ENCODE measurements at regions not wholly inside any gene's neighbourhood (a gene's known extent, or its start where the extent isn't known, plus 50 kb on each side); places are given as distances from the start of the nearest gene placed in this dataset.

DNA sequence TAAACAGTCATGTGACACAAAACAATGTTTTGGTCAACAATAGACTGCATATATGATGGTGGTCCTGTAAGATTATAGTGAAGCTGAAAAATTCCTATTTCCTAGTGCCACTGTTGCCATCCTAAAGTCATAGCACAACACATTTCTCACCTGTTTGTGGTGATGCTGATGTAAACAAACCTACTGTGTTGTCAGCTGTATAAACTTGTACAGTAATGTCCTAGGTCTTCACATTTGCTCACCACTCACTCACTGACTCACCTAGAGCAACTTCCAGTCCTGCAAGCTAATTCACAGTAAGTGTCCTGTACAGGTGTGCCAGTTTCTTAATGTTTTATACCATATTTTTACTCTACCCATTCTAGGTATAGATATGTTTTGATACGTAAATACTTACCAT lies 326.1 kb upstream of the USP24 start:
- 50% methylated on average over 1 of the region's 1 CpG for WGBS (ENCODE audit: insufficient coverage, insufficient replicate concordance, low lambda C conversion rate, missing lambda C conversion rate)
- no peaks in the 10 kb centered on the region for H3K9me3 ChIP-seq (replicated peaks; ENCODE audit: control insufficient read depth, insufficient read depth, low read length)
- ChIA-PET POLR2A (no interaction called here), RAD21 (ENCODE audit: unreplicated experiment) (no interaction called here), CTCF (no interaction called here), SMC1A (ENCODE audit: uncharacterized antibody, unreplicated experiment) (no interaction called here)
- intact Hi-C loops (cut with micrococcal nuclease; ENCODE audit: unreplicated experiment), result no loop called here
- in situ Hi-C loops (cut with MboI), result no loop called here
- no peak overlapping the region for H3K27ac ChIP-seq (ENCODE audit: control insufficient read depth, insufficient read depth)
- no peaks in the 10 kb centered on the region for H3K79me2 ChIP-seq (ENCODE audit: control insufficient read depth, insufficient read depth, low read length)
- no peak for DNase-seq (ENCODE audit: low read depth, low spot score)
- no peak for ATAC-seq
- TF ChIP-seq CBX3 (IDR thresholded peaks at IDR 0.05; ENCODE audit: borderline replicate concordance, low read depth), result no peak
- BruUV-seq (replicated peaks), result no TSS peak
- no peaks in the 10 kb centered on the region for H3K36me3 ChIP-seq (ENCODE audit: control insufficient read depth in 2 of 2, insufficient read depth in 2 of 2, low read length in 1 of 2)
- no peaks in the 10 kb centered on the region for H3K4me1 ChIP-seq (ENCODE audit: control insufficient read depth, insufficient read depth, low read length)
- no peak overlapping the region for H3K4me2 ChIP-seq (ENCODE audit: control insufficient read depth, insufficient read depth)
- FAIRE-seq, result no peak
- no peaks in the 10 kb centered on the region for H4K20me1 ChIP-seq (ENCODE audit: control insufficient read depth, insufficient read depth)
- no peak overlapping the region for H3K9ac ChIP-seq (ENCODE audit: control insufficient read depth, insufficient read depth, low read length)
- no peaks in the 10 kb centered on the region for H3K27me3 ChIP-seq (replicated peaks in 1 of 2; ENCODE audit: control insufficient read depth in 2 of 2, insufficient read depth in 2 of 2, low read length in 1 of 2)
- no peak overlapping the region for H2AFZ ChIP-seq (ENCODE audit: control insufficient read depth, low read depth, low read length)
- no peak overlapping the region for H3K4me3 ChIP-seq

DNA sequence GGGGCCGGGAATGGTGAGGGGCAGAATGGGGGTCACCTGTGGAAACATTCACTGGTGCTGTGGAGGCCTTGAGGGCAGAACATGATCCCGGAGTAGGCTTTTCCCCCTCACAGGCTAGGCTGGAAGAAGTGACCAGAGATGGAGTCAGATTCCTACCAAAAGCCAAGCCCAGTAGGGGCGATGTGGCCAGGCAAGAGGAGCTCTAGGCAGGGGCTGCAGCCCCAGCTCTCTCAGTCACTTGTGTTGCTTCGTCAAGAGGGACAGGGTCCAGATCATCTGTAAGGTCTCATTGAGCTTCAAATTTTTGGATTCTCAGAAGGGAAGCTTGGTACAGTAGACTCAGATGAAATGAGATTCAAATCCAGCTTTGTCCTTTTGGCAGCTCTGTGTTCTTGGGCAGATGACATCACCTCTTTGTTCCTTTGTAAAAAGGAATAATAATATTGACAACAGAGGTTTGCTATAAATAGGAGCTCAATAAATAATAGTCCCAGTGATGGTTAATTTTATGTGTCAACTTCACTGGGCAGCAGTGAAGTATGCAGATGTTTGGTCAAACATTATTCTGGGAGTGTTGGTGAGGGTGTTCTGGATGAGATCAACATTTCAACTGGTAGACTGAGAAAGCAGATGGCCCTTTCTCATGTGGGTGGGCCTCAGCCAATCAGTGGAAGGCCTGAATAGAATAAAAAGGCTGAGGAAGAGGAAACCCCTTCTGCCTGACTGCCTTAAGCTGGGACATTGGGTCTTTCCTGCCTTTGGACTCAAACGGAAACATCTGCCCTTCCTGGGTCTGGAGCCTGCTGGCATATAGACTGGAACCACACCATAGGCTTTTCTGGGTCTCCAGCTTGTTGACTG lies 324.7 kb upstream of the USP24 start:
- Histone ChIP-seq H3K27ac (ENCODE audit: control insufficient read depth, insufficient read depth) (no peak overlapping the region), H4K20me1 (ENCODE audit: control insufficient read depth, insufficient read depth) (no peaks in the 10 kb centered on the region), H3K9ac (ENCODE audit: control insufficient read depth, insufficient read depth, low read length) (no peak overlapping the region), H3K4me3 (no peak overlapping the region), H3K9me3 (replicated peaks; ENCODE audit: control insufficient read depth, insufficient read depth, low read length) (no peaks in the 10 kb centered on the region), H3K4me2 (ENCODE audit: control insufficient read depth, insufficient read depth) (no peak overlapping the region), H3K27me3 (replicated peaks in 1 of 2; ENCODE audit: control insufficient read depth in 2 of 2, insufficient read depth in 2 of 2, low read length in 1 of 2) (no peaks in the 10 kb centered on the region), H3K36me3 (ENCODE audit: control insufficient read depth in 2 of 2, insufficient read depth in 2 of 2, low read length in 1 of 2) (no peaks in the 10 kb centered on the region), H3K4me1 (ENCODE audit: control insufficient read depth, insufficient read depth, low read length) (no peaks in the 10 kb centered on the region), H3K79me2 (ENCODE audit: control insufficient read depth, insufficient read depth, low read length) (no peaks in the 10 kb centered on the region), H2AFZ (ENCODE audit: control insufficient read depth, low read depth, low read length) (no peak overlapping the region)
- no TSS peak for BruUV-seq (replicated peaks)
- FAIRE-seq, result no peak
- DNase-seq (ENCODE audit: low read depth, low spot score), result no peak
- ATAC-seq, result no peak
- intact Hi-C loops (cut with micrococcal nuclease; ENCODE audit: unreplicated experiment), result no loop called here
- POLR2A ChIA-PET, result no interaction called here
- 12% methylated on average over 5 of the region's 5 CpGs for WGBS (ENCODE audit: insufficient coverage, insufficient replicate concordance, low lambda C conversion rate, missing lambda C conversion rate)
- SMC1A ChIA-PET (ENCODE audit: uncharacterized antibody, unreplicated experiment), result no interaction called here
- RAD21 ChIA-PET (ENCODE audit: unreplicated experiment), result no interaction called here
- TF ChIP-seq RAD21 (IDR thresholded peaks at IDR 0.05; ENCODE audit: insufficient read depth, low read depth, low read length), result no peak
- TF ChIP-seq HDAC6 (IDR thresholded peaks at IDR 0.05; ENCODE audit: unreplicated experiment), result no peak
- in situ Hi-C loops (cut with MboI), result no loop called here
- CTCF ChIA-PET, result no interaction called here
